ENCODE measurements at regions not wholly inside any gene's neighbourhood (a gene's known extent, or its start where the extent isn't known, plus 50 kb on each side); places are given as distances from the start of the nearest gene placed in this dataset.

GRCh38 chr16:22622703-22623102, 112.0 kb downstream of the NPIPB5 start:
- TF ChIP-seq CTCF (conservative IDR thresholded peaks at IDR 0.05; ENCODE audit: low read length) (no peak), EZH2phosphoT487 (IDR thresholded peaks at IDR 0.05; ENCODE audit: borderline replicate concordance, low read depth, low read length) (no peak)

Data from OCI-LY7 (cell line).